ENCODE measurements at regions not wholly inside any gene's neighbourhood (a gene's known extent, or its start where the extent isn't known, plus 50 kb on each side); places are given as distances from the start of the nearest gene placed in this dataset.

DNA sequence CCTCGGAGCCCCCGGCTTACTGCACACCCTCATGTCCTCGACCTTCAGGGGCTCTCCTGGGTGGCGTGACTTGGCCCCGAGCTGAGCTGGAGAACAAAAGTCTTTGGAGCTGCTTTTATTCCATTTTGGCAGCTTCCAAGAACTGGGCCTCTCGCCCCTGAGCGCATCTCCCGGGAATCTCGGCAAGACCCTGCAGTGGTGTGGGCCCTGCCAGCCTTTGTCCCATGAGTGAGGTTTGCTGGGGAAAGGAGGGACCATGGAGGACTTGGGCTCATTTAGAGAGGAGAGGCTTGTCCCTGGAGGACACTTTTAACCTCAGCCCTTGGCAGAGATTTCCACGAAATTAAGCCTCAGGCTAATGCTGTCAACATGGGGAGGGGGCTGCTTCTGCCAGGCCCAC lies 62.3 kb upstream of the SLCO4A1 start:
- POLR2A ChIA-PET: no interaction called here

DNA sequence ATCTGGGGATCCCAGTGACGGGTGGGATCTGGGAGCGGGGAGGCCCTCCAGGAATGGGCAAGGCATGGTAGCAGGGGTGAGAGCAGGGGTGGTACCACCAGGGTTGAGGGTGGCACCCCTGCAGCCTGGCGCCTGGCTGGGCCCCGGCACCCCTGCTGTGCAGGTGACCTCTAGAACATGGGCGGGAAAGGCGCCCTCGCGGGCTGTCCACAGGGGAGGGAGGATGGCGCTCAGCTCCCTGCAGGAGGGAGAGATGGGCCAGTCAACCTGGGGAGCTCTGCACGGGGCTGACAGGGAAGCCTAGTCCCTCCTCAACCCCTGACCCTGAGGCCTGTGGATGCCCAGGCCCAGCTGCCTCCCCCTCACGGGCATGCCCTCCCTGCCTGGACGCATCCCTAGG lies 61.6 kb upstream of the SLCO4A1 start:
- Histone ChIP-seq H3K27ac (ENCODE audit: extremely low read depth, low read depth, low read length) (no peak overlapping the region), H3K4me3 (ENCODE audit: low read depth, low read length) (no peak overlapping the region), H3K4me1 (ENCODE audit: control insufficient read depth, insufficient read depth, low read length) (no peaks in the 10 kb centered on the region), H3K36me3 (ENCODE audit: control insufficient read depth in 2 of 2, insufficient read depth in 1 of 2, low read length in 2 of 2) (no peaks in the 10 kb centered on the region), H3K9me3 (ENCODE audit: control insufficient read depth, insufficient read depth, low read depth, low read length) (no peaks in the 10 kb centered on the region)
- ChIA-PET POLR2A (no interaction called here), CTCF (no interaction called here)
- TF ChIP-seq ZNF776 (tag by site-specific recombination; IDR thresholded peaks at IDR 0.05; ENCODE audit: borderline replicate concordance): no peak
- TF ChIP-seq, protein P1, sequence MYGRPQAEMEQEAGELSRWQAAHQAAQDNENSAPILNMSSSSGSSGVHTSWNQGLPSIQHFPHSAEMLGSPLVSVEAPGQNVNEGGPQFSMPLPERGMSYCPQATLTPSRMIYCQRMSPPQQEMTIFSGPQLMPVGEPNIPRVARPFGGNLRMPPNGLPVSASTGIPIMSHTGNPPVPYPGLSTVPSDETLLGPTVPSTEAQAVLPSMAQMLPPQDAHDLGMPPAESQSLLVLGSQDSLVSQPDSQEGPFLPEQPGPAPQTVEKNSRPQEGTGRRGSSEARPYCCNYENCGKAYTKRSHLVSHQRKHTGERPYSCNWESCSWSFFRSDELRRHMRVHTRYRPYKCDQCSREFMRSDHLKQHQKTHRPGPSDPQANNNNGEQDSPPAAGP (tag by site-specific recombination; IDR thresholded peaks at IDR 0.05): 0 out of 2 replicates have a peak, but pooled peaks have one; percentile 28
- no peak for TF ChIP-seq ZNF366 (tag by site-specific recombination; conservative IDR thresholded peaks at IDR 0.05)
- 0 out of 2 replicates have a peak, but pooled peaks have one; percentile 25 for TF ChIP-seq WT1 (tag by site-specific recombination; IDR thresholded peaks at IDR 0.05)
- TF ChIP-seq ZNF112 (tag by site-specific recombination; IDR thresholded peaks at IDR 0.05): no peak
- TF ChIP-seq IKZF3 (tag by site-specific recombination; IDR thresholded peaks at IDR 0.05): 0 out of 2 replicates have a peak, but pooled peaks have one; percentile 18
- TF ChIP-seq ZFP41 (tag by site-specific recombination; IDR thresholded peaks at IDR 0.05; ENCODE audit: borderline replicate concordance): no peak
- peak; percentile 80 for TF ChIP-seq GLIS1 (tag by site-specific recombination; IDR thresholded peaks at IDR 0.05)
- no peak for TF ChIP-seq KLF8 (tag by site-specific recombination; IDR thresholded peaks at IDR 0.05)
- no peak for TF ChIP-seq ZNF24 (tag by site-specific recombination; IDR thresholded peaks at IDR 0.05)
- TF ChIP-seq ZBTB1 (tag by site-specific recombination; IDR thresholded peaks at IDR 0.05): no peak
- peak; percentile 51 for TF ChIP-seq KLF1 (tag by site-specific recombination; IDR thresholded peaks at IDR 0.05)
- TF ChIP-seq, protein P2, sequence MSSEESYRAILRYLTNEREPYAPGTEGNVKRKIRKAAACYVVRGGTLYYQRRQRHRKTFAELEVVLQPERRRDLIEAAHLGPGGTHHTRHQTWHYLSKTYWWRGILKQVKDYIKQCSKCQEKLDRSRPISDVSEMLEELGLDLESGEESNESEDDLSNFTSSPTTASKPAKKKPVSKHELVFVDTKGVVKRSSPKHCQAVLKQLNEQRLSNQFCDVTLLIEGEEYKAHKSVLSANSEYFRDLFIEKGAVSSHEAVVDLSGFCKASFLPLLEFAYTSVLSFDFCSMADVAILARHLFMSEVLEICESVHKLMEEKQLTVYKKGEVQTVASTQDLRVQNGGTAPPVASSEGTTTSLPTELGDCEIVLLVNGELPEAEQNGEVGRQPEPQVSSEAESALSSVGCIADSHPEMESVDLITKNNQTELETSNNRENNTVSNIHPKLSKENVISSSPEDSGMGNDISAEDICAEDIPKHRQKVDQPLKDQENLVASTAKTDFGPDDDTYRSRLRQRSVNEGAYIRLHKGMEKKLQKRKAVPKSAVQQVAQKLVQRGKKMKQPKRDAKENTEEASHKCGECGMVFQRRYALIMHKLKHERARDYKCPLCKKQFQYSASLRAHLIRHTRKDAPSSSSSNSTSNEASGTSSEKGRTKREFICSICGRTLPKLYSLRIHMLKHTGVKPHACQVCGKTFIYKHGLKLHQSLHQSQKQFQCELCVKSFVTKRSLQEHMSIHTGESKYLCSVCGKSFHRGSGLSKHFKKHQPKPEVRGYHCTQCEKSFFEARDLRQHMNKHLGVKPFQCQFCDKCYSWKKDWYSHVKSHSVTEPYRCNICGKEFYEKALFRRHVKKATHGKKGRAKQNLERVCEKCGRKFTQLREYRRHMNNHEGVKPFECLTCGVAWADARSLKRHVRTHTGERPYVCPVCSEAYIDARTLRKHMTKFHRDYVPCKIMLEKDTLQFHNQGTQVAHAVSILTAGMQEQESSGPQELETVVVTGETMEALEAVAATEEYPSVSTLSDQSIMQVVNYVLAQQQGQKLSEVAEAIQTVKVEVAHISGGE (tag by site-specific recombination; conservative IDR thresholded peaks at IDR 0.05; ENCODE audit: low read depth): no peak
- TF ChIP-seq, protein P3, sequence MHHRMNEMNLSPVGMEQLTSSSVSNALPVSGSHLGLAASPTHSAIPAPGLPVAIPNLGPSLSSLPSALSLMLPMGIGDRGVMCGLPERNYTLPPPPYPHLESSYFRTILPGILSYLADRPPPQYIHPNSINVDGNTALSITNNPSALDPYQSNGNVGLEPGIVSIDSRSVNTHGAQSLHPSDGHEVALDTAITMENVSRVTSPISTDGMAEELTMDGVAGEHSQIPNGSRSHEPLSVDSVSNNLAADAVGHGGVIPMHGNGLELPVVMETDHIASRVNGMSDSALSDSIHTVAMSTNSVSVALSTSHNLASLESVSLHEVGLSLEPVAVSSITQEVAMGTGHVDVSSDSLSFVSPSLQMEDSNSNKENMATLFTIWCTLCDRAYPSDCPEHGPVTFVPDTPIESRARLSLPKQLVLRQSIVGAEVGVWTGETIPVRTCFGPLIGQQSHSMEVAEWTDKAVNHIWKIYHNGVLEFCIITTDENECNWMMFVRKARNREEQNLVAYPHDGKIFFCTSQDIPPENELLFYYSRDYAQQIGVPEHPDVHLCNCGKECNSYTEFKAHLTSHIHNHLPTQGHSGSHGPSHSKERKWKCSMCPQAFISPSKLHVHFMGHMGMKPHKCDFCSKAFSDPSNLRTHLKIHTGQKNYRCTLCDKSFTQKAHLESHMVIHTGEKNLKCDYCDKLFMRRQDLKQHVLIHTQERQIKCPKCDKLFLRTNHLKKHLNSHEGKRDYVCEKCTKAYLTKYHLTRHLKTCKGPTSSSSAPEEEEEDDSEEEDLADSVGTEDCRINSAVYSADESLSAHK (tag by site-specific recombination; IDR thresholded peaks at IDR 0.05): no peak
- peak; percentile 42; the same call in 1 of the 2 replicates for TF ChIP-seq GLIS2 (tag by site-specific recombination; IDR thresholded peaks at IDR 0.05)
- no peak for TF ChIP-seq ZBTB17 (tag by site-specific recombination; IDR thresholded peaks at IDR 0.05)
- TF ChIP-seq, protein P4, sequence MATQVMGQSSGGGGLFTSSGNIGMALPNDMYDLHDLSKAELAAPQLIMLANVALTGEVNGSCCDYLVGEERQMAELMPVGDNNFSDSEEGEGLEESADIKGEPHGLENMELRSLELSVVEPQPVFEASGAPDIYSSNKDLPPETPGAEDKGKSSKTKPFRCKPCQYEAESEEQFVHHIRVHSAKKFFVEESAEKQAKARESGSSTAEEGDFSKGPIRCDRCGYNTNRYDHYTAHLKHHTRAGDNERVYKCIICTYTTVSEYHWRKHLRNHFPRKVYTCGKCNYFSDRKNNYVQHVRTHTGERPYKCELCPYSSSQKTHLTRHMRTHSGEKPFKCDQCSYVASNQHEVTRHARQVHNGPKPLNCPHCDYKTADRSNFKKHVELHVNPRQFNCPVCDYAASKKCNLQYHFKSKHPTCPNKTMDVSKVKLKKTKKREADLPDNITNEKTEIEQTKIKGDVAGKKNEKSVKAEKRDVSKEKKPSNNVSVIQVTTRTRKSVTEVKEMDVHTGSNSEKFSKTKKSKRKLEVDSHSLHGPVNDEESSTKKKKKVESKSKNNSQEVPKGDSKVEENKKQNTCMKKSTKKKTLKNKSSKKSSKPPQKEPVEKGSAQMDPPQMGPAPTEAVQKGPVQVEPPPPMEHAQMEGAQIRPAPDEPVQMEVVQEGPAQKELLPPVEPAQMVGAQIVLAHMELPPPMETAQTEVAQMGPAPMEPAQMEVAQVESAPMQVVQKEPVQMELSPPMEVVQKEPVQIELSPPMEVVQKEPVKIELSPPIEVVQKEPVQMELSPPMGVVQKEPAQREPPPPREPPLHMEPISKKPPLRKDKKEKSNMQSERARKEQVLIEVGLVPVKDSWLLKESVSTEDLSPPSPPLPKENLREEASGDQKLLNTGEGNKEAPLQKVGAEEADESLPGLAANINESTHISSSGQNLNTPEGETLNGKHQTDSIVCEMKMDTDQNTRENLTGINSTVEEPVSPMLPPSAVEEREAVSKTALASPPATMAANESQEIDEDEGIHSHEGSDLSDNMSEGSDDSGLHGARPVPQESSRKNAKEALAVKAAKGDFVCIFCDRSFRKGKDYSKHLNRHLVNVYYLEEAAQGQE (tag by site-specific recombination; IDR thresholded peaks at IDR 0.05): no peak

More for the DNA sequence above, 62.3 kb upstream of the SLCO4A1 start:
- TF ChIP-seq ZFP69B (tag by site-specific recombination; IDR thresholded peaks at IDR 0.05) (peak; percentile 64; the same call in 1 of the 2 replicates), MZF1 (tag by site-specific recombination; IDR thresholded peaks at IDR 0.05; ENCODE audit: borderline replicate concordance) (no peak)
- TF ChIP-seq, protein P5, sequence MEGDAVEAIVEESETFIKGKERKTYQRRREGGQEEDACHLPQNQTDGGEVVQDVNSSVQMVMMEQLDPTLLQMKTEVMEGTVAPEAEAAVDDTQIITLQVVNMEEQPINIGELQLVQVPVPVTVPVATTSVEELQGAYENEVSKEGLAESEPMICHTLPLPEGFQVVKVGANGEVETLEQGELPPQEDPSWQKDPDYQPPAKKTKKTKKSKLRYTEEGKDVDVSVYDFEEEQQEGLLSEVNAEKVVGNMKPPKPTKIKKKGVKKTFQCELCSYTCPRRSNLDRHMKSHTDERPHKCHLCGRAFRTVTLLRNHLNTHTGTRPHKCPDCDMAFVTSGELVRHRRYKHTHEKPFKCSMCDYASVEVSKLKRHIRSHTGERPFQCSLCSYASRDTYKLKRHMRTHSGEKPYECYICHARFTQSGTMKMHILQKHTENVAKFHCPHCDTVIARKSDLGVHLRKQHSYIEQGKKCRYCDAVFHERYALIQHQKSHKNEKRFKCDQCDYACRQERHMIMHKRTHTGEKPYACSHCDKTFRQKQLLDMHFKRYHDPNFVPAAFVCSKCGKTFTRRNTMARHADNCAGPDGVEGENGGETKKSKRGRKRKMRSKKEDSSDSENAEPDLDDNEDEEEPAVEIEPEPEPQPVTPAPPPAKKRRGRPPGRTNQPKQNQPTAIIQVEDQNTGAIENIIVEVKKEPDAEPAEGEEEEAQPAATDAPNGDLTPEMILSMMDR (tag by site-specific recombination; IDR thresholded peaks at IDR 0.05): no peak
- TF ChIP-seq, protein P6, sequence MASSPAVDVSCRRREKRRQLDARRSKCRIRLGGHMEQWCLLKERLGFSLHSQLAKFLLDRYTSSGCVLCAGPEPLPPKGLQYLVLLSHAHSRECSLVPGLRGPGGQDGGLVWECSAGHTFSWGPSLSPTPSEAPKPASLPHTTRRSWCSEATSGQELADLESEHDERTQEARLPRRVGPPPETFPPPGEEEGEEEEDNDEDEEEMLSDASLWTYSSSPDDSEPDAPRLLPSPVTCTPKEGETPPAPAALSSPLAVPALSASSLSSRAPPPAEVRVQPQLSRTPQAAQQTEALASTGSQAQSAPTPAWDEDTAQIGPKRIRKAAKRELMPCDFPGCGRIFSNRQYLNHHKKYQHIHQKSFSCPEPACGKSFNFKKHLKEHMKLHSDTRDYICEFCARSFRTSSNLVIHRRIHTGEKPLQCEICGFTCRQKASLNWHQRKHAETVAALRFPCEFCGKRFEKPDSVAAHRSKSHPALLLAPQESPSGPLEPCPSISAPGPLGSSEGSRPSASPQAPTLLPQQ (tag by site-specific recombination; IDR thresholded peaks at IDR 0.05): peak; percentile 56; the same call in 1 of the 2 replicates
- Histone ChIP-seq H3K9me3 (ENCODE audit: control insufficient read depth, insufficient read depth, low read depth, low read length) (no peaks in the 10 kb centered on the region), H3K36me3 (ENCODE audit: control insufficient read depth in 2 of 2, insufficient read depth in 1 of 2, low read length in 2 of 2) (no peaks in the 10 kb centered on the region), H3K27ac (ENCODE audit: extremely low read depth, low read depth, low read length) (no peak overlapping the region), H3K4me1 (ENCODE audit: control insufficient read depth, insufficient read depth, low read length) (no peaks in the 10 kb centered on the region), H3K4me3 (ENCODE audit: low read depth, low read length) (no peak overlapping the region)
- CTCF ChIA-PET: no interaction called here

All from HEK293 (cell line).